Spleen (tissue), 11 donors: ENCODE measurements at regions not wholly inside any gene's neighbourhood (a gene's known extent, or its start where the extent isn't known, plus 50 kb on each side); places are given as distances from the start of the nearest gene placed in this dataset.

Experiments used
- DNase-seq: peaks from one replicate; pipeline ENCODE4 v3.0.0-alpha.2; 2020
- H3K27ac ChIP-seq, 8 donors: fragments of 200-600 bp; sonication (generic) in 7 of 8; 1 replicate in 4 of 8; 2 replicates in 4 of 8; pipeline versions ENCODE4 v1.5.0 to v1.8.0; 2016 to 2021; ENCODE audit warnings: inconsistent platforms in 4 of 8, mild to moderate bottlenecking in 4 of 8, moderate library complexity in 1 of 8
- H3K27me3 ChIP-seq, 7 donors: fragments of 200-600 bp; sonication (generic) in 6 of 7; replicated peaks in 1 of 7; 1 replicate in 4 of 7; 2 replicates in 3 of 7; pipeline versions ENCODE4 v1.5.0 to v1.8.0; 2016 to 2021; ENCODE audit warnings: inconsistent platforms in 3 of 7, mild to moderate bottlenecking in 1 of 7
- H3K36me3 ChIP-seq, 6 donors: fragments of 200-600 bp; sonication (generic) in 5 of 6; 1 replicate in 4 of 6; 2 replicates in 2 of 6; pipeline versions ENCODE4 v1.5.0 to v1.8.0; 2016 to 2021; ENCODE audit warnings: inconsistent platforms in 2 of 6
- H3K4me1 ChIP-seq, 6 donors: fragments of 200-600 bp; sonication (generic) in 5 of 6; 1 replicate in 3 of 6; 2 replicates in 3 of 6; pipeline versions ENCODE4 v1.5.0 to v1.8.0; 2016 to 2021; ENCODE audit warnings: inconsistent platforms in 3 of 6
- H3K4me3 ChIP-seq, 8 donors: fragments of 200-600 bp; sonication (generic) in 7 of 8; 1 replicate in 4 of 8; 2 replicates in 4 of 8; pipeline versions ENCODE4 v1.5.0 to v1.8.0; 2016 to 2021; ENCODE audit warnings: inconsistent platforms in 4 of 8, mild to moderate bottlenecking in 4 of 8, moderate library complexity in 2 of 8
- H3K9me3 ChIP-seq, 8 donors: fragments of 200-600 bp; sonication (generic) in 7 of 8; 1 replicate in 4 of 8; 2 replicates in 4 of 8; pipeline versions ENCODE4 v1.5.0 to v1.8.0; 2016 to 2021; ENCODE audit warnings: inconsistent platforms in 4 of 8
- POLR2A ChIP-seq, 3 donors: fragments of 450-650 bp; IDR thresholded peaks; one replicate each; pipeline ENCODE4 v1.5.1; 2017; ENCODE audit warnings: antibody characterized with exemption in 3 of 3, mild to moderate bottlenecking in 1 of 3
- POLR2AphosphoS5 ChIP-seq, 3 donors: sonication (generic); formaldehyde crosslinking; IDR thresholded peaks; one replicate each; pipeline ENCODE4 v1.5.1; 2017; ENCODE audit warnings: antibody characterized with exemption in 3 of 3
- WGBS, 5 donors: extraction: QIAGEN DNeasy Blood & Tissue Kit in 3 of 5; methylation state at CpG; one replicate each; pipeline versions ENCODE4 v1.1.5 to v1.1.7; 2013 to 2018; 5-methylcytosine and 5-hydroxymethylcytosine counted together
- intact Hi-C: fragments of 100-400 bp; cut with DNase I; formaldehyde crosslinking; loops from one replicate; pipeline ENCODE4 v1.15.0; 2023; ENCODE audit warnings: low total_unique reads
- TF ChIP-seq, protein P1 (sequence below), 11 experiments: fragments of 200-600 bp in 7 of 11; fragments of 450-650 bp in 4 of 11; sonication (generic) in 4 of 11; IDR thresholded peaks in 8 of 11; conservative IDR thresholded peaks in 3 of 11; 1 replicate in 7 of 11; 2 replicates in 4 of 11; pipeline versions ENCODE4 v1.4.0 to v1.8.0; 2016 to 2021; ENCODE audit warnings: antibody characterized with exemption in 11 of 11, inconsistent platforms in 4 of 11, mild to moderate bottlenecking in 1 of 11
- donor health status: healthy with polysubstance abuse.
- donor health status: DM: no; HTN: no; CAD: no; lungs with moderate emphysema.
- donor health status: DM: no; HTN: no; CAD: no.
- donor health status: Bipolar disorder and iron deficiency.
- donor health status: healthy.
- donor health status: DM: no; HTN: no; CAD: no.
- donor health status: DM: yes; HTN: yes; CAD: no.

DNA sequence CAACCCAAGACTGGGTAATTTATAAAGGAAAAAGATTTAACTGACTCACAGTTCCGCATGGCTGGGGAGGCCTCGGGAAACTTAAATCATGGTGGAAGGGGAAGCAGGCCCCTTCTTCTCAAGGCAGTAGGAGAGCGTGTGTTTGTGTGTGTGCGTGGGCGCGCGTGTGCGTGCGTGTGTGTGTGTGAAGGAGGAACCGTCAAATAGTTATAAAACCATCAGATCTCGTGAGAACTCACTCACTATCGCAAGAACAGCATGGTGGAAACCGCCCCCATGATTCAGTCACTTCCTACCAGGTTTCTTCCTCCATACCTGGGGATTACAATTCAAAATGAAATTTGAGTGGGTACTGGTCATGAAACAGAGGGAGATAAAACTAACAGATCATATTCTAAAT, 220.1 kb upstream of the EYS start:
- no peak overlapping the region for H3K4me3 ChIP-seq
- H3K27me3 ChIP-seq, result no peaks in the 10 kb centered on the region
- no peak for TF ChIP-seq POLR2AphosphoS5 (IDR thresholded peaks at IDR 0.05)
- DNase-seq, result no peak
- H3K9me3 ChIP-seq, result peaks cover 0 to 32% (median 22%) of the 10 kb centered on the region in 8 donors
- 93 to 96% (median 94%) methylated on average over 13 of the region's 13 CpGs for WGBS, 5 donors
- H3K36me3 ChIP-seq, result no peaks in the 10 kb centered on the region
- no peak overlapping the region for H3K27ac ChIP-seq
- no peaks in the 10 kb centered on the region for H3K4me1 ChIP-seq
- intact Hi-C loops, result no loop called here

DNA sequence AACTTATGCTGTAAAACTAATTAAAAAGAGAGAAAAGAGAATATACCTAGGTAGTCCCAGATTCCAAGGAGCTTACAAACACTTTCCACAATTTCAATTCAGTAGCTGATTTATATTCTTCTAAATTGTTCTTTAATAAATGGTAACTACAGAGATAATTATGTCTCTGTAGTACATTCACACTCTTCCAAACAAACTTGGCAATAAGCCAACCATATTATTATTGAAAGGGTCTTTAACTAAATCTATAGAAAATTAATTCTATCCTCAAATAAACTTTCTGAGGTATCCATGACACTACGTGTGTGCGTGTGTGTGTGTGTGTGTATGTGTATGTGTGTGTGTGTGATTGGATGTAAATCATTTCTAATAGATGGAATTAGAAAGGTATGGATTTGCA, 217.4 kb upstream of the EYS start:
- TF ChIP-seq, protein P1, sequence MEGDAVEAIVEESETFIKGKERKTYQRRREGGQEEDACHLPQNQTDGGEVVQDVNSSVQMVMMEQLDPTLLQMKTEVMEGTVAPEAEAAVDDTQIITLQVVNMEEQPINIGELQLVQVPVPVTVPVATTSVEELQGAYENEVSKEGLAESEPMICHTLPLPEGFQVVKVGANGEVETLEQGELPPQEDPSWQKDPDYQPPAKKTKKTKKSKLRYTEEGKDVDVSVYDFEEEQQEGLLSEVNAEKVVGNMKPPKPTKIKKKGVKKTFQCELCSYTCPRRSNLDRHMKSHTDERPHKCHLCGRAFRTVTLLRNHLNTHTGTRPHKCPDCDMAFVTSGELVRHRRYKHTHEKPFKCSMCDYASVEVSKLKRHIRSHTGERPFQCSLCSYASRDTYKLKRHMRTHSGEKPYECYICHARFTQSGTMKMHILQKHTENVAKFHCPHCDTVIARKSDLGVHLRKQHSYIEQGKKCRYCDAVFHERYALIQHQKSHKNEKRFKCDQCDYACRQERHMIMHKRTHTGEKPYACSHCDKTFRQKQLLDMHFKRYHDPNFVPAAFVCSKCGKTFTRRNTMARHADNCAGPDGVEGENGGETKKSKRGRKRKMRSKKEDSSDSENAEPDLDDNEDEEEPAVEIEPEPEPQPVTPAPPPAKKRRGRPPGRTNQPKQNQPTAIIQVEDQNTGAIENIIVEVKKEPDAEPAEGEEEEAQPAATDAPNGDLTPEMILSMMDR (IDR thresholded peaks at IDR 0.05 in 8 of 11, conservative IDR thresholded peaks at IDR 0.05 in 3 of 11), result no peak
- TF ChIP-seq POLR2A (IDR thresholded peaks at IDR 0.05) (no peak), POLR2AphosphoS5 (IDR thresholded peaks at IDR 0.05) (no peak)
- H3K36me3 ChIP-seq, result no peaks in the 10 kb centered on the region
- intact Hi-C loops, result no loop called here
- H3K4me3 ChIP-seq, result no peak overlapping the region
- no peaks in the 10 kb centered on the region for H3K27me3 ChIP-seq
- DNase-seq, result no peak
- H3K9me3 ChIP-seq, result peaks cover 0 to 14% (median 5%) of the 10 kb centered on the region in 8 donors
- WGBS, 5 donors, result 61 to 92% (median 73%) methylated on average over 2 of the region's 2 CpGs
- H3K4me1 ChIP-seq, result no peaks in the 10 kb centered on the region
- H3K27ac ChIP-seq, result no peak overlapping the region

DNA sequence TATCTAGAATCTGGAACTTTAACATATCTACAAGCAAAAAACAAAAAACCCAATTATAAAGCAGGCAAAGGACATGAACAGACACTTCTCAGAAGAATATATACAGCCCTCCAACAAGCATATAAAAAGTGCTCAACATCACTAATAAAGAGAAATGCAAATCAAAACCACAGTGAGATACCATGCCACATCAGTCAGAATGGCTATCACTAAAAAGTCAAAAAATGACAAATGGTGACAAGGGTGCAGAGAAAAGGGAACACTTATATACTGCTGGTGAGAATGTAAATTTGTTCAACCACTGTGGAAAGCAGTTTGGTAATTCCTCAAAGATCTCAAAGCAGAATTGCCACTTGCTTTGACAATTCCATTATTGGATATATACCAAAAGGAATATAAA, 215.0 kb upstream of the EYS start:
- no peak overlapping the region for H3K4me3 ChIP-seq
- no peaks in the 10 kb centered on the region for H3K4me1 ChIP-seq
- TF ChIP-seq, protein P1 (IDR thresholded peaks at IDR 0.05 in 8 of 11, conservative IDR thresholded peaks at IDR 0.05 in 3 of 11), result no peak
- TF ChIP-seq POLR2A (IDR thresholded peaks at IDR 0.05) (no peak), POLR2AphosphoS5 (IDR thresholded peaks at IDR 0.05) (no peak)
- intact Hi-C loops, result no loop called here
- no peak overlapping the region for H3K27ac ChIP-seq
- no peak for DNase-seq
- no peaks in the 10 kb centered on the region for H3K36me3 ChIP-seq
- no peaks in the 10 kb centered on the region for H3K27me3 ChIP-seq
- H3K9me3 ChIP-seq, result peaks cover 0 to 12% (median 1%) of the 10 kb centered on the region in 8 donors

DNA sequence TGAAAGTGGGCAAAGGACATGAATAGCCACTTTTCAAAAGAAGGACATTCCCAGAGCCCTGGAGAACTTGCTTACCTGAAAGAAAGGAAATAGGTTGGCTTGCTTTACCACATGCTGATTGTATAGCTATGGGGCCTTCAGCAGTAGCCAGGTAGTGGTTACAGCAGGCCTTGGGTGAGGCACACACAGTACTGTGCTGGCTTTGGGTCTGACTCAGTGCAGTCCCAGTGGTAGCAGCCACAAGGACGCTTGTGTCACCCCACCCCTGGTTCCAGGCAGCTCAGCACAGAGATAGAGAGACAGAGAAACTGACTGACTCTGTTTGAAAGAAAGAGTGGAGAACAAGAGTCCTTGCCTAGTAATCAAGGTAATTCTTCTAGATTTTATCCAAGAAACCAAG, 201.0 kb upstream of the EYS start:
- TF ChIP-seq, protein P1 (IDR thresholded peaks at IDR 0.05 in 8 of 11, conservative IDR thresholded peaks at IDR 0.05 in 3 of 11), result no peak
- TF ChIP-seq POLR2A (IDR thresholded peaks at IDR 0.05) (no peak), POLR2AphosphoS5 (IDR thresholded peaks at IDR 0.05) (no peak)
- DNase-seq, result no peak
- H3K4me3 ChIP-seq, result no peak overlapping the region

DNA sequence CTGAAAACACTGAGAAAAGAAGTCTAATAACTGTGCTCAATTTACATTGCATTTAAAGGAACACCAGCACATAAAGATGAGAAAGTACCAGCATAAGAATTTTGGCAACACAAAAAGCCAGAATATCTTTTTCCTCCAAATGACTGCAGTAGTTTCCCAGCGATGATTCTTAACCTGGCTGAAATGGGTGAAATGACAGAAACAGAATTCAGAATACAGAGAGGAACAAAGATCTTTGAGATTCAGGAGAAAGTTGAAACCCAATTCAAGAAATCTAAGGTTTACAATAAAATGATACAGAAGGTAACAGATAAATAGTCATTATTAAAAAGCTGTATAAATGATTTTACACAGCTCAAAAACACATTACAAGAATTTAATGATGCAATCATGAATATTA, 197.0 kb upstream of the EYS start:
- intact Hi-C loops, result no loop called here
- no peak for DNase-seq
- TF ChIP-seq POLR2A (IDR thresholded peaks at IDR 0.05) (no peak), POLR2AphosphoS5 (IDR thresholded peaks at IDR 0.05) (no peak)
- TF ChIP-seq, protein P1 (IDR thresholded peaks at IDR 0.05 in 8 of 11, conservative IDR thresholded peaks at IDR 0.05 in 3 of 11), result no peak
- no peak overlapping the region for H3K27ac ChIP-seq
- 82 to 91% (median 87%) methylated on average over 1 of the region's 1 CpG for WGBS, 5 donors
- no peaks in the 10 kb centered on the region for H3K36me3 ChIP-seq
- H3K4me3 ChIP-seq, result no peak overlapping the region
- no peaks in the 10 kb centered on the region for H3K4me1 ChIP-seq
- H3K9me3 ChIP-seq, result peaks cover 0 to 49% (median 14%) of the 10 kb centered on the region in 8 donors
- no peaks in the 10 kb centered on the region for H3K27me3 ChIP-seq

More for the DNA sequence above, 201.0 kb upstream of the EYS start:
- H3K9me3 ChIP-seq, result peaks cover 0 to 63% (median 21%) of the 10 kb centered on the region in 8 donors
- no peaks in the 10 kb centered on the region for H3K4me1 ChIP-seq
- no peaks in the 10 kb centered on the region for H3K27me3 ChIP-seq
- H3K36me3 ChIP-seq, result no peaks in the 10 kb centered on the region
- intact Hi-C loops, result no loop called here
- H3K27ac ChIP-seq, result no peak overlapping the region
- WGBS, 5 donors, result 29 to 69% (median 50%) methylated on average over 1 of the region's 1 CpG
